C4-2B (cell line): ENCODE measurements at regions not wholly inside any gene's neighbourhood (a gene's known extent, or its start where the extent isn't known, plus 50 kb on each side); places are given as distances from the start of the nearest gene placed in this dataset.

ENCODE experiments used
- CTCF ChIP-seq: fragments of 450-650 bp; conservative IDR thresholded peaks from 2 replicates; pipeline ENCODE4 v1.5.1; 2017; ENCODE audit warnings: mild to moderate bottlenecking
- ZFX ChIP-seq: fragments of 450-650 bp; IDR thresholded peaks from 2 replicates; pipeline ENCODE4 v1.6.1; 2017

GRCh38 chr9:105842023-105842644, 147.8 kb downstream of the TMEM38B start:
- TF ChIP-seq CTCF: peak; percentile 95
- TF ChIP-seq ZFX: no peak
